ENCODE measurements at regions not wholly inside any gene's neighbourhood (a gene's known extent, or its start where the extent isn't known, plus 50 kb on each side); places are given as distances from the start of the nearest gene placed in this dataset.

GRCh38 chr11:122319691-122320620 is 203.9 kb upstream of the BLID start:
- peak; percentile 6 for DNase-seq (ENCODE audit: low spot score)

GRCh38 chr11:122319085-122319484 is 203.1 kb upstream of the BLID start:
- no peak for DNase-seq (ENCODE audit: low spot score)

GRCh38 chr11:122317305-122317704 is 201.3 kb upstream of the BLID start:
- DNase-seq (ENCODE audit: low spot score): no peak

GRCh38 chr11:122313581-122313980 is 197.6 kb upstream of the BLID start:
- no peak for DNase-seq (ENCODE audit: low spot score)

- no peak for DNase-seq (ENCODE audit: low spot score)
These were observed 195.3 kb upstream of the BLID start for GRCh38 chr11:122311216-122311755.

GRCh38 chr11:122310766-122311165 is 194.8 kb upstream of the BLID start:
- DNase-seq (ENCODE audit: low spot score): no peak

GRCh38 chr11:122309262-122309925 is 193.4 kb upstream of the BLID start:
- no peak for DNase-seq (ENCODE audit: low spot score)

GRCh38 chr11:122308226-122308625 is 192.2 kb upstream of the BLID start:
- no peak for DNase-seq (ENCODE audit: low spot score)

- no peak for DNase-seq (ENCODE audit: low spot score)
These were observed 191.5 kb upstream of the BLID start for GRCh38 chr11:122307476-122308035.

GRCh38 chr11:122306831-122307391 is 190.9 kb upstream of the BLID start:
- no peak for DNase-seq (ENCODE audit: low spot score)

- DNase-seq (ENCODE audit: low spot score): no peak
These were observed 189.7 kb upstream of the BLID start for GRCh38 chr11:122305426-122306320.

- DNase-seq (ENCODE audit: low spot score): no peak
These were observed 189.0 kb upstream of the BLID start for GRCh38 chr11:122304973-122305372.

GRCh38 chr11:122304306-122304705 is 188.3 kb upstream of the BLID start:
- no peak for DNase-seq (ENCODE audit: low spot score)

- no peak for DNase-seq (ENCODE audit: low spot score)
These were observed 178.0 kb upstream of the BLID start for GRCh38 chr11:122294041-122294440.

- no peak for DNase-seq (ENCODE audit: low spot score)
These were observed 177.4 kb upstream of the BLID start for GRCh38 chr11:122293296-122294023.

GRCh38 chr11:122287401-122287800 is 171.4 kb upstream of the BLID start:
- peak; percentile 11 for DNase-seq (ENCODE audit: low spot score)

- peak; percentile 12 for DNase-seq (ENCODE audit: low spot score)
These were observed 169.3 kb upstream of the BLID start for GRCh38 chr11:122285070-122285988.

GRCh38 chr11:122280870-122281269 is 164.9 kb upstream of the BLID start:
- no peak for DNase-seq (ENCODE audit: low spot score)

GRCh38 chr11:122279194-122279593 is 163.2 kb upstream of the BLID start:
- DNase-seq (ENCODE audit: low spot score): no peak
